ENCODE measurements at regions not wholly inside any gene's neighbourhood (a gene's known extent, or its start where the extent isn't known, plus 50 kb on each side); places are given as distances from the start of the nearest gene placed in this dataset.

GRCh38 chr5:2454876-2455275 is 296.6 kb downstream of the IRX2 start:
- H3K9me3 ChIP-seq (replicated peaks; ENCODE audit: control insufficient read depth, insufficient read depth, low read length) = no peaks in the 10 kb centered on the region
- no TSS peak for BruUV-seq (replicated peaks)

More at GRCh38 chr5:2454876-2455275, 296.6 kb downstream of the IRX2 start:
- Histone ChIP-seq H4K20me1 (replicated peaks; ENCODE audit: control insufficient read depth, extremely low read depth, insufficient read depth, low read length) (no peaks in the 10 kb centered on the region), H3K9ac (replicated peaks; ENCODE audit: extremely low read depth, insufficient read depth, low read length) (no peak overlapping the region), H3K27me3 (ENCODE audit: control insufficient read depth in 2 of 2, insufficient read depth in 2 of 2, low read length in 2 of 2) (no peaks in the 10 kb centered on the region), H3K4me3 (replicated peaks in 1 of 3; ENCODE audit: insufficient read depth in 1 of 3, low read depth in 1 of 3, low read length in 3 of 3) (no peak overlapping the region), H3K4me2 (ENCODE audit: insufficient read depth, low read length) (no peak overlapping the region), H2AFZ (ENCODE audit: low read depth, low read length) (no peak overlapping the region), H3K9me1 (replicated peaks; ENCODE audit: control insufficient read depth, extremely low read depth, insufficient read depth, low read length) (no peaks in the 10 kb centered on the region), H3K79me2 (ENCODE audit: control insufficient read depth, insufficient read depth, low read length) (no peaks in the 10 kb centered on the region), H3K36me3 (ENCODE audit: control insufficient read depth in 2 of 2, extremely low read depth in 1 of 2, insufficient read depth in 2 of 2, low read length in 2 of 2) (no peaks in the 10 kb centered on the region), H3K27ac (ENCODE audit: insufficient read depth, low read depth, low read length) (no peak overlapping the region), H3K4me1 (ENCODE audit: control insufficient read depth, extremely low read depth, insufficient read depth, low read length) (no peaks in the 10 kb centered on the region)
- dilution Hi-C loops (cut with MboI; ENCODE audit: extremely low pct_ligation_motif_present, low sequenced_read_pairs) (no loop called here), intact Hi-C loops (cut with micrococcal nuclease) (no loop called here)
- DNase-seq (ENCODE audit: low read depth, low spot score) = no peak
- CTCF ChIA-PET = no interaction called here
- POLR2A ChIA-PET = no interaction called here
- FAIRE-seq = no peak
- TF ChIP-seq MAX (IDR thresholded peaks at IDR 0.05; ENCODE audit: insufficient read depth, insufficient read length) (no peak), FOS (IDR thresholded peaks at IDR 0.05; ENCODE audit: borderline replicate concordance, insufficient read depth, low read length) (no peak), EZH2 (IDR thresholded peaks at IDR 0.05; ENCODE audit: borderline replicate concordance, low read depth, low read length, severe bottlenecking) (no peak), GATA2 (IDR thresholded peaks at IDR 0.05; ENCODE audit: insufficient read depth, insufficient read length, low read depth, low read length) (no peak), POLR2AphosphoS5 (IDR thresholded peaks at IDR 0.05; ENCODE audit: insufficient read depth, low read depth, low read length) (no peak), CTCF (IDR thresholded peaks at IDR 0.05; ENCODE audit: extremely low read depth in 1 of 2, insufficient read depth in 1 of 2, low read depth in 1 of 2, low read length in 2 of 2) (no peak), POLR2A (IDR thresholded peaks at IDR 0.05; ENCODE audit: low read depth, low read length) (no peak), JUN (IDR thresholded peaks at IDR 0.05; ENCODE audit: borderline replicate concordance, insufficient read depth, insufficient read length, low read depth) (no peak), MYC (IDR thresholded peaks at IDR 0.05; ENCODE audit: low read depth, low read length) (no peak)

Data from endothelial cell of umbilical vein (primary cell).